ENCODE measurements at regions not wholly inside any gene's neighbourhood (a gene's known extent, or its start where the extent isn't known, plus 50 kb on each side); places are given as distances from the start of the nearest gene placed in this dataset.
A peak's percentile ranks its signal among the peaks of the same experiment; 100 is the strongest.

GRCh38 chr12:90036637-90037036 is 328.0 kb upstream of the ATP2B1 start:
- H3K4me2 ChIP-seq (ENCODE audit: control insufficient read depth, insufficient read depth) = no peak overlapping the region
- no peak overlapping the region for H2AFZ ChIP-seq (ENCODE audit: control insufficient read depth, low read depth, low read length)
- H3K36me3 ChIP-seq (ENCODE audit: control insufficient read depth in 2 of 2, insufficient read depth in 2 of 2, low read length in 1 of 2) = no peaks in the 10 kb centered on the region
- ChIA-PET CTCF (interaction anchor here (0.6 kb wide), 1 partner anchor 694 kb away, joined by 3 read pairs; no protein-coding TSS in a partner anchor), SMC1A (ENCODE audit: uncharacterized antibody, unreplicated experiment) (no interaction called here), RAD21 (ENCODE audit: unreplicated experiment) (no interaction called here), POLR2A (no interaction called here)
- H4K20me1 ChIP-seq (ENCODE audit: control insufficient read depth, insufficient read depth) = no peaks in the 10 kb centered on the region
- no peak for DNase-seq (ENCODE audit: low read depth, low spot score)
- H3K4me1 ChIP-seq (ENCODE audit: control insufficient read depth, insufficient read depth, low read length) = no peaks in the 10 kb centered on the region
- FAIRE-seq = no peak
- H3K9me3 ChIP-seq (replicated peaks; ENCODE audit: control insufficient read depth, insufficient read depth, low read length) = no peaks in the 10 kb centered on the region; the same call in 2 of the 3 replicates
- no peaks in the 10 kb centered on the region for H3K27me3 ChIP-seq (replicated peaks in 1 of 2; ENCODE audit: control insufficient read depth in 2 of 2, insufficient read depth in 2 of 2, low read length in 1 of 2)
- no peaks in the 10 kb centered on the region for H3K79me2 ChIP-seq (ENCODE audit: control insufficient read depth, insufficient read depth, low read length)
- H3K27ac ChIP-seq (ENCODE audit: control insufficient read depth, insufficient read depth) = no peak overlapping the region
- intact Hi-C loops (cut with micrococcal nuclease; ENCODE audit: unreplicated experiment) = no loop called here
- peak; percentile 41; the same call in 2 of the 3 replicates for ATAC-seq
- no TSS peak for BruUV-seq (replicated peaks)
- no peak overlapping the region for H3K4me3 ChIP-seq
- no peak overlapping the region for H3K9ac ChIP-seq (ENCODE audit: control insufficient read depth, insufficient read depth, low read length)
- 11% methylated on average over 2 of the region's 2 CpGs for WGBS (ENCODE audit: insufficient coverage, insufficient replicate concordance, low lambda C conversion rate, missing lambda C conversion rate)
- in situ Hi-C loops (cut with MboI) = no loop called here
- TF ChIP-seq BRCA1 (IDR thresholded peaks at IDR 0.05; ENCODE audit: low read depth, low read length) (no peak), POLR2AphosphoS2 (IDR thresholded peaks at IDR 0.05; ENCODE audit: low read depth, low read length) (no peak), YY1 (IDR thresholded peaks at IDR 0.05; ENCODE audit: low read depth, low read length) (no peak), ATF7 (IDR thresholded peaks at IDR 0.05; ENCODE audit: low read depth) (no peak), SRF (IDR thresholded peaks at IDR 0.05; ENCODE audit: low read depth in 2 of 2, low read length in 2 of 2) (no peak), ATF2 (IDR thresholded peaks at IDR 0.05; ENCODE audit: low read length) (no peak), HSF1 (IDR thresholded peaks at IDR 0.05; ENCODE audit: low read depth, low read length) (no peak), ZNF592 (IDR thresholded peaks at IDR 0.05) (no peak), CHD4 (IDR thresholded peaks at IDR 0.05) (no peak), NBN (IDR thresholded peaks at IDR 0.05) (no peak), CBX3 (IDR thresholded peaks at IDR 0.05; ENCODE audit: borderline replicate concordance, low read depth) (no peak), ZBTB11 (CRISPR knock-in tag; IDR thresholded peaks at IDR 0.05) (no peak), ZNF384 (IDR thresholded peaks at IDR 0.05; ENCODE audit: borderline replicate concordance, low read depth, low read length) (no peak)

Data from GM12878 (cell line).